DND-41 (cell line): ENCODE measurements at regions not wholly inside any gene's neighbourhood (a gene's known extent, or its start where the extent isn't known, plus 50 kb on each side); places are given as distances from the start of the nearest gene placed in this dataset.

ENCODE experiments used
- ATAC-seq: fragments of 200-7000 bp; cut with Tn5 transposase; 3 replicates; pipeline ENCODE4 v1.9.1; 2021; ENCODE audit warnings: low read depth; ENCODE audit not compliant: insufficient read depth
- DNase-seq: peaks from one replicate; pipeline ENCODE4 v3.0.0-alpha.2; 2020
- H2AFZ ChIP-seq: 2 replicates; pipeline ENCODE4 v1.6.0; 2012; ENCODE audit warnings: low read depth, low read length
- H3K27ac ChIP-seq: 2 replicates; pipeline ENCODE4 v1.5.1; 2012; ENCODE audit warnings: low read length, inconsistent platforms
- H3K27me3 ChIP-seq: fragments of 200-600 bp; sonication (generic); 2 replicates; pipeline ENCODE4 v1.6.0; 2012; ENCODE audit warnings: low read length, mild to moderate bottlenecking, inconsistent platforms; ENCODE audit not compliant: insufficient read depth, poor library complexity
- H3K36me3 ChIP-seq: 2 replicates; pipeline ENCODE4 v1.5.1; 2012; ENCODE audit warnings: low read length, inconsistent platforms; ENCODE audit not compliant: insufficient read depth
- H3K4me1 ChIP-seq: 2 replicates; pipeline ENCODE4 v1.5.1; 2012; ENCODE audit warnings: mild to moderate bottlenecking, low read length; ENCODE audit not compliant: insufficient read depth
- H3K4me2 ChIP-seq: 2 replicates; pipeline ENCODE4 v1.6.0; 2012; ENCODE audit warnings: mild to moderate bottlenecking, moderate library complexity, low read length, inconsistent platforms; ENCODE audit not compliant: insufficient read depth
- H3K4me3 ChIP-seq, 2 experiments: fragments of 200-600 bp in 1 of 2; shearing (Covaris generic) in 1 of 2; 2 replicates each; pipeline ENCODE4 v1.5.1; 2012 to 2016; ENCODE audit warnings: inconsistent platforms in 2 of 2, low read length in 2 of 2, mild to moderate bottlenecking in 2 of 2, low read depth in 1 of 2, moderate library complexity in 1 of 2
- H3K79me2 ChIP-seq: 2 replicates; pipeline ENCODE4 v1.6.0; 2012; ENCODE audit warnings: low read length, inconsistent platforms; ENCODE audit not compliant: insufficient read depth
- H3K9ac ChIP-seq: 2 replicates; pipeline ENCODE4 v1.6.0; 2012; ENCODE audit warnings: low read depth, mild to moderate bottlenecking, inconsistent platforms, low read length, moderate library complexity
- H3K9me3 ChIP-seq: 2 replicates; pipeline ENCODE4 v1.5.1; 2012; ENCODE audit warnings: low read length, moderate library complexity, mild to moderate bottlenecking, inconsistent platforms; ENCODE audit not compliant: insufficient read depth, severe bottlenecking
- H4K20me1 ChIP-seq: 2 replicates; pipeline ENCODE4 v1.6.0; 2012; ENCODE audit warnings: low read length; ENCODE audit not compliant: insufficient read depth
- EZH2 ChIP-seq: IDR thresholded peaks from 3 replicates; pipeline ENCODE4 v1.6.1; 2012; ENCODE audit warnings: borderline replicate concordance, low read depth, mild to moderate bottlenecking, moderate library complexity, low read length, inconsistent platforms; ENCODE audit not compliant: severe bottlenecking
- TF ChIP-seq, protein P1 (sequence below): IDR thresholded peaks from 2 replicates; pipeline ENCODE4 v1.5.1; 2012; ENCODE audit warnings: borderline replicate concordance, low read length, moderate library complexity, mild to moderate bottlenecking; ENCODE audit not compliant: poor library complexity, severe bottlenecking; ENCODE audit errors: extremely low read depth

GRCh38 chr1:80278936-80279335 lies 1272.4 kb upstream of the ADGRL4 start:
- no peak for ATAC-seq
- no peak for DNase-seq
- Histone ChIP-seq H3K79me2 (no peaks in the 10 kb centered on the region), H4K20me1 (no peaks in the 10 kb centered on the region), H3K4me3 (no peak overlapping the region), H3K36me3 (no peaks in the 10 kb centered on the region), H3K27me3 (no peaks in the 10 kb centered on the region), H3K9me3 (no peaks in the 10 kb centered on the region), H3K4me1 (no peaks in the 10 kb centered on the region), H3K4me2 (no peak overlapping the region), H2AFZ (no peak overlapping the region), H3K9ac (no peak overlapping the region), H3K27ac (no peak overlapping the region)
- TF ChIP-seq, protein P1, sequence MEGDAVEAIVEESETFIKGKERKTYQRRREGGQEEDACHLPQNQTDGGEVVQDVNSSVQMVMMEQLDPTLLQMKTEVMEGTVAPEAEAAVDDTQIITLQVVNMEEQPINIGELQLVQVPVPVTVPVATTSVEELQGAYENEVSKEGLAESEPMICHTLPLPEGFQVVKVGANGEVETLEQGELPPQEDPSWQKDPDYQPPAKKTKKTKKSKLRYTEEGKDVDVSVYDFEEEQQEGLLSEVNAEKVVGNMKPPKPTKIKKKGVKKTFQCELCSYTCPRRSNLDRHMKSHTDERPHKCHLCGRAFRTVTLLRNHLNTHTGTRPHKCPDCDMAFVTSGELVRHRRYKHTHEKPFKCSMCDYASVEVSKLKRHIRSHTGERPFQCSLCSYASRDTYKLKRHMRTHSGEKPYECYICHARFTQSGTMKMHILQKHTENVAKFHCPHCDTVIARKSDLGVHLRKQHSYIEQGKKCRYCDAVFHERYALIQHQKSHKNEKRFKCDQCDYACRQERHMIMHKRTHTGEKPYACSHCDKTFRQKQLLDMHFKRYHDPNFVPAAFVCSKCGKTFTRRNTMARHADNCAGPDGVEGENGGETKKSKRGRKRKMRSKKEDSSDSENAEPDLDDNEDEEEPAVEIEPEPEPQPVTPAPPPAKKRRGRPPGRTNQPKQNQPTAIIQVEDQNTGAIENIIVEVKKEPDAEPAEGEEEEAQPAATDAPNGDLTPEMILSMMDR: no peak
- no peak for TF ChIP-seq EZH2

DNA sequence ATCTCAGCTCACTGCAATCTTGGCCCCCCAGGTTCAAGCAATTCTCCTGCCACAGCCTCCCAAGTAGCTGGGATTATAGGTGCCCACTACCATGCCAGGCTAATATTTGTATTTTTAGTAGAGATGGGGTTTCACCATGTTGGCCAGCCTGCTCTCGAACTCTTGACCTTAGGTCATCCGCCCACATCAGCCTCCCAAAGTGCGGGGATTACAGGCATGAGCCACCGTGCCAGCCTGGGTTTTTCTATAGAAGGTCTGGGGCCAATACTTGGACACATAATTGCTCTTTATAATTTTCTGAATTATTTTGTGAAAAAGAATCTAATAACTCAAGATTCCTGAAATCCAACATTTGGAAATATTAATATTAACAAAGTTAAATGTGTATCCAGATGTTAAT lies 1267.7 kb upstream of the ADGRL4 start:
- Histone ChIP-seq H3K9ac (no peak overlapping the region), H3K79me2 (no peaks in the 10 kb centered on the region), H3K4me3 (no peak overlapping the region), H3K27me3 (no peaks in the 10 kb centered on the region), H3K4me2 (no peak overlapping the region), H3K4me1 (no peaks in the 10 kb centered on the region), H3K36me3 (no peaks in the 10 kb centered on the region), H3K27ac (no peak overlapping the region), H3K9me3 (no peaks in the 10 kb centered on the region), H4K20me1 (no peaks in the 10 kb centered on the region), H2AFZ (no peak overlapping the region)
- ATAC-seq (no peak), DNase-seq (no peak)
- no peak for TF ChIP-seq EZH2
- TF ChIP-seq, protein P1: no peak

DNA sequence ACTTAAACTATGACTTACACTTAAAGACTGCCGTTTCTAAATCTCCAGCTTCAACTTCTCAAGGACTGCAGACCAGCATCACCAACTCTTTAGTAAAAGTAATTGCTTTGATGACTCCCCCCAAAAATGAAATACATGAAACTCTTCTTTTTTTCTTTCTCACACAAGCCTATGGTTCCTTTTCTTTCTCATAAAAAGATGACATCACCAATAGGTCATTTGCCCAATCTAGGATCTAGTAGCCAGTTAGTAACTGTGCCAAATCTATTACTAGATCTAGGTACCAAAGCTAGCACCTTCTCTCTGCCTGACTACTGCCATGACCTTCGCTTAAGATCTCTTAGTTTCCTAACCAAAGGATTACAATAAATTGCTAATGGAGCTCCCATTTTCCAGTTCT lies 1266.0 kb upstream of the ADGRL4 start:
- no peaks in the 10 kb centered on the region for H3K79me2 ChIP-seq
- H3K9ac ChIP-seq: no peak overlapping the region
- no peak overlapping the region for H3K4me2 ChIP-seq
- no peaks in the 10 kb centered on the region for H3K9me3 ChIP-seq
- H3K4me1 ChIP-seq: no peaks in the 10 kb centered on the region
- ATAC-seq (no peak), DNase-seq (no peak)
- no peaks in the 10 kb centered on the region for H3K36me3 ChIP-seq
- no peak for TF ChIP-seq EZH2
- TF ChIP-seq, protein P1: no peak
- no peak overlapping the region for H2AFZ ChIP-seq
- H3K4me3 ChIP-seq: no peak overlapping the region
- no peaks in the 10 kb centered on the region for H4K20me1 ChIP-seq
- no peaks in the 10 kb centered on the region for H3K27me3 ChIP-seq
- no peak overlapping the region for H3K27ac ChIP-seq

DNA sequence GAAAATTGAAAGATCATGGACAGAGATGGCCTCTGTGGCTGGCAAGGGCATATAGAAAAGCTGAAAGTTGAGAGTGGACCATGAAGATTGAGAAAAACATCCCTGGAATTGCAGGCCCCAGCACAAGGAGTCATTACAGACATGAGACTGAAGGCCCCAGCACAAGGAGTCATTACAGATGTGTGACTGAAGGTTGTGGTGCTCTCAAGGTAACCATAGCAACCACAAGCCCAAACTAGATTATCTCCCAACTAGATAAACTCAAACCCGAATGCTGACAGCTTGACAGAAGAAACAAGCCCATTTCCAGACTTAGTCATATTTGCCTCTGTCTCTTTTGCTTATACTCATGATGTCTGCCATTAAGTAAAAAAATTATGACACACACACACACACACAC lies 1252.1 kb upstream of the ADGRL4 start:
- H3K27me3 ChIP-seq: no peaks in the 10 kb centered on the region
- TF ChIP-seq, protein P1: no peak
- TF ChIP-seq EZH2: no peak
- no peak overlapping the region for H3K27ac ChIP-seq
- DNase-seq (no peak), ATAC-seq (no peak)
- no peaks in the 10 kb centered on the region for H3K79me2 ChIP-seq
- no peak overlapping the region for H3K9ac ChIP-seq
- H3K4me1 ChIP-seq: no peaks in the 10 kb centered on the region
- H3K9me3 ChIP-seq: peaks cover 5% of the 10 kb centered on the region
- H2AFZ ChIP-seq: no peak overlapping the region
- no peaks in the 10 kb centered on the region for H3K36me3 ChIP-seq
- H3K4me3 ChIP-seq: no peak overlapping the region
- no peak overlapping the region for H3K4me2 ChIP-seq
- H4K20me1 ChIP-seq: no peaks in the 10 kb centered on the region
